Astrocyte (in vitro differentiated cells and primary cell): ENCODE measurements at regions not wholly inside any gene's neighbourhood (a gene's known extent, or its start where the extent isn't known, plus 50 kb on each side); places are given as distances from the start of the nearest gene placed in this dataset.

ENCODE experiments used
- CTCF ChIP-seq: IDR thresholded peaks from 2 replicates; pipeline ENCODE4 v1.5.1; 2011; ENCODE audit warnings: low read depth, mild to moderate bottlenecking, inconsistent platforms, low read length, moderate library complexity; ENCODE audit not compliant: insufficient read depth
- EZH2 ChIP-seq: IDR thresholded peaks from 2 replicates; pipeline ENCODE4 v1.6.1; 2012; ENCODE audit warnings: mild to moderate bottlenecking, low read length, inconsistent platforms; ENCODE audit not compliant: insufficient read depth

GRCh38 chr6:81340946-81341345 lies 411.5 kb downstream of the TENT5A start:
- TF ChIP-seq CTCF: no peak
- no peak for TF ChIP-seq EZH2
